GM18505 (cell line): ENCODE measurements at regions not wholly inside any gene's neighbourhood (a gene's known extent, or its start where the extent isn't known, plus 50 kb on each side); places are given as distances from the start of the nearest gene placed in this dataset.

Source experiments
- ATAC-seq: cut with Tn5 transposase; IDR thresholded peaks from one replicate; pipeline ENCODE4 v1.9.1; 2021; ENCODE audit not compliant: unreplicated experiment
- POLR2A ChIP-seq: IDR thresholded peaks from 4 replicates; pipeline ENCODE4 v1.6.1; 2011; ENCODE audit warnings: borderline replicate concordance; ENCODE audit not compliant: insufficient read depth, insufficient read length; ENCODE audit errors: extremely low read depth

- TF ChIP-seq POLR2A, result no peak
- ATAC-seq, result no peak
These were observed 98.6 kb downstream of the FHDC1 start for GRCh38 chr4:153034681-153035080.

GRCh38 chr4:153036931-153037482 lies 100.9 kb downstream of the FHDC1 start:
- no peak for TF ChIP-seq POLR2A
- no peak for ATAC-seq

DNA sequence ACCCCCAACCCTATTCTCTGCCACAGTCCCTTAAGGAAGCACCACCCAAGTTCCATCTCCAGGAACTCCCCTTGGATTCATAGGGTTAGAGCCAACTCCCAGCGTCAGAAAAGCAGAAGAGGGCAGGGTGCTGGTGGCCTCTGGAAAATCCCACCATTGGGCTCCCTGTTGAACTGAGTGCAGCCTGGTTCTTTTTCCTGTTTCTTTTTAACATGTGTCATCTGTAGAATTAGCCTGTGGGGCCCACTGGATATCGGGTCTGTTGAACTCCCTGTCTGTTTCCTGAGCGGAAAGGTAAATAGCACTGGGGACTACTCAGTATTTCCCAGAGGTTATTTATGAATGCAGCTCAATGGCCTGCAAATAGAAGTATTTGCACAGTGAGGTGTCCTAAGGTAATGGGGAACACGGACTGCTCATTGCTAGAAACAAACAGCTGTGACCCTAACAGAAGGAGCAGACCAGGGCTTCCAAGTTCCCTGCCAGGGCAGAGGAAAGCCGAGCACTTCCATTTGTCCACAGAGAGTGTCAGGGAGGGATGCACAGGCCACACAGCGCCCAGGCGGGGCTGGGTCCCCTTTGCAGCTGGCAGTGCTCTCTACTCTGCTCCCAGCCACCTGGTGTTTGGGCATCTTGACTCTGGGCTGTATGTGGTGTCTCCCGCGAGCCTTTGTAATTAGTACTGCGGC lies 102.6 kb downstream of the FHDC1 start:
- TF ChIP-seq POLR2A, result no peak
- ATAC-seq, result no peak

GRCh38 chr4:153039542-153040185 lies 103.5 kb downstream of the FHDC1 start:
- no peak for TF ChIP-seq POLR2A
- no peak for ATAC-seq

GRCh38 chr4:153040677-153041076 lies 104.6 kb downstream of the FHDC1 start:
- TF ChIP-seq POLR2A, result no peak
- ATAC-seq, result no peak

GRCh38 chr4:153044036-153044435 lies 107.9 kb downstream of the FHDC1 start:
- ATAC-seq, result no peak
- no peak for TF ChIP-seq POLR2A

DNA sequence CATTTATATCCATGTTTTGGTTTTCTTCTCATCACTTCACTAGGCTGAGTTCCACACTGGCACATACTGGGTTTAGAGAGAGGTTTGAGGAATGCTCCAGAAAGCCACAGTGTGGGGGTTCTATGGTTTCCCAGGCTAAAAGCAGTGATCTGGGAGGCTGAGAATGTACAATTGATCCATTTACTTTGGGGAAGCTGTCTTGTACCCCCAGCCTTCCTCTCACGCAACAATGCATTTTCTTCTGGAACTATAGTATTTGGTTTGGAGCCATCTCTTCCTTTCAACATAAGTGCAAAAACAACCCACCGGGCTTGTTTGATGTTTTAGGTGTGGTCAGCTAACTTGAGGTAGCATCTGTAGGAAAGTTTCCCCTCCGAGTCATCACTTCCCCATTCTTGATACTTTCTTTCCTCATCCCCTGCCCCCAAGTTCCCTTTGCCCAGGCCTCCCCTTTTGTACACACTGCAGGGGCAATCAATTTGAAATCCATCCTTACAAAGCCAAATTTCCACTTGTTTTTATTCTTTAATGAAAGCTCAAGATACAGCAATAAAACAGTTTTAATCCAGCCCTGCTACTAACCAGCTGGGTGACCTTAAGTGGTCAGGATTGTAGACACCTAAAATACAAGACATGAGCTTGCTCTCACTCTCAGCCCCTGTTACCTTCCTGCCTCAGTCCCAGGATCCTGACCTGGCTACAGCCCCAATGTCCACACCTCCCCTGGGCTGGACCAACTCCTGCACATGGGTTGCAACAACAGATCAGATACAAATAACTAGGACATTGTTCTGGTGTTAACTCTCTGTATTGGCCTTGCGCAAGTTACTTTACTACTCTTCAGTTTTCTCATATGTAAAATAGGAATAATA lies 109.2 kb downstream of the FHDC1 start:
- TF ChIP-seq POLR2A, result no peak
- peak; percentile 73 for ATAC-seq

- ATAC-seq, result no peak
- no peak for TF ChIP-seq POLR2A
These were observed 122.5 kb downstream of the FHDC1 start for GRCh38 chr4:153058671-153059060.

DNA sequence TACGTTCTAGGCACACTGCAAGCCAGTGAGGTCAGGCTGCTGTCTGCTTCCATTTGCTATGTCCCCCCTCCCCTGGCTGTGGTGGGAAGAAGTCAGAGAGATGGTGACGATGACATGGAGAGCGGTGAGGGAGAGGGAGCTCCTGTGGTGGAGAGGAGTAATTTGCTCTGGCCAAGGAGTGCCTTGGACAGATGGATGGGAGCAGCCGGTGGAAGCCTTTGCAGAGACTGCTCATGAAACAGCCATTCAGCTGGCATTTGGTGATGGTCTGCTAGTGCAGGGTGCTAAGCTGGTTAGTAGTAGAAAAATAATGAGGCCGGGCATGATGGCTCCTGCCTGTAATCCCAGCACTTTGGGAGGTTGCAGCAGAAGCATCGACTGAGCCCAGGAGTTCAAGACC lies 124.1 kb downstream of the FHDC1 start:
- TF ChIP-seq POLR2A, result no peak
- ATAC-seq, result no peak

DNA sequence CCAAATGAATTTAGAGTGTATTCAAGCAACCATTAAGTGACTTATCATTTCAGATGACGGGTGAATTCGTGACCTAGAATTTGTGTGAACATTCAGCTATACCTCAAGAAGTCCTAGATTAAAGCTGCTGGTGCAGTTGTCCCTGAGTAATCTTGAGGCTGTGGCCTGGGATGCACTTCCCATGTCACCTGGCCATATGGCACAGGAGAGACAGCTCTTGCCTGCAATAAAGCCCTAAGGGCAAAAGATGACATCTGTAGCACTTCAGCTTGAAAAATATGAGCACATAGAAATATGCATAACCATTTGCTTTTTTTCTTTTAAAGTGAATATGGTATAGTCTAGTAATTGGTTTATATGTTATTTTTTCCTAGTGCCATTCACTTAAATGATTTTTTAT lies 125.8 kb downstream of the FHDC1 start:
- TF ChIP-seq POLR2A, result no peak
- ATAC-seq, result no peak

- no peak for TF ChIP-seq POLR2A
- no peak for ATAC-seq
These were observed 126.6 kb downstream of the FHDC1 start for GRCh38 chr4:153062652-153063168.

- ATAC-seq, result no peak
- TF ChIP-seq POLR2A, result no peak
These were observed 127.4 kb downstream of the FHDC1 start for GRCh38 chr4:153063490-153063889.

DNA sequence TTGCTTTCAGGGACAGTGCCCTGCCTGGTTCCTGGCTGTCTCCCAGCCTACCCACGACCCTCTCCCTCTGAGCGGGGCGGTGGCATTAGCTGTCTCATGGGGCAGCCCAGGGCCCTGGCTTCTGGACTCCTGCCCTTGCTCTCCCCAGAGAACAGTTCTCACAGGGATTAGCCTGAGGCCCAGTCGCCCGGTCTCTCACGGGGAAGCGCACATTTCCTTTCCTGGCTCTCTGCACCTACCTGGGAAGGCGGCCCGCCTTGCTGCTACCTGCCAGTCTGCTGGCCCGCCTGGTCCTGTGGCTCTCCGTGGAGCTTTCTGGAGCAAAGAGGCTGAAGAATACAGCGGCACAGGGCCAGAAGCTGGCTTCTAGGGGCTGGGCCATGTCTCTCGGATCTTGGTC lies 128.4 kb downstream of the FHDC1 start:
- ATAC-seq, result no peak

More for the DNA sequence above, 128.4 kb downstream of the FHDC1 start:
- no peak for TF ChIP-seq POLR2A
